ENCODE measurements at regions not wholly inside any gene's neighbourhood (a gene's known extent, or its start where the extent isn't known, plus 50 kb on each side); places are given as distances from the start of the nearest gene placed in this dataset.

- TF ChIP-seq MYC (IDR thresholded peaks at IDR 0.05; ENCODE audit: borderline replicate concordance, low read length) = no peak
- TF ChIP-seq EP300 (IDR thresholded peaks at IDR 0.05) = no peak
Observed at GRCh38 chr2:242088471-242089212, 219.1 kb downstream of the RTP5 start.

All from A549 (cell line).